ENCODE measurements at regions not wholly inside any gene's neighbourhood (a gene's known extent, or its start where the extent isn't known, plus 50 kb on each side); places are given as distances from the start of the nearest gene placed in this dataset.

DNA sequence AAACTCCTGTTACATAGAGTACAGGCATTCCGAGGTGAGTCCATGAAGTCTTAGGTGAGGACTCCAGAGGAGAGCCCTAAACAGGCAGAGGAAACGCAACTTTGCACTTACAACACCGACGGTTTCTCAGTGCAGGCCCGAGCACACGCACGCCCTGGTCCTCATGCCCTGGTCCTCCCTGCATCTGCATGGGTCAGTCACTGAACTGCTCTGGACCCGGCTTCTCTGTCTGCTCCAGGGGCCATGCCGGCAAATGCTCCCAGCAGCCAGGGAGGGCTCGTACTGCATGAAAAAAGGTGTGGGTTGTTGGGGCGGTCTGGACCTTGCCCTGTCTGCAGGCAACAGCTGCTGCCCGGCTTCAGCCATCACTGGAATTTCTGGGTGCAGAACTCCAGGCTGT, 317.3 kb upstream of the SHH start:
- H3K4me3 Mint-ChIP-seq, result no peak overlapping the region
- DNase-seq (no peak), ATAC-seq (replicated peaks) (no peak)
- no peaks in the 10 kb centered on the region for H3K36me3 Mint-ChIP-seq
- no peaks in the 10 kb centered on the region for H3K4me1 Mint-ChIP-seq
- peaks cover 0 to 5% of the 10 kb centered on the region in 2 donors for H3K27me3 Mint-ChIP-seq
- peaks cover 0 to 6% of the 10 kb centered on the region in 2 donors for H3K9me3 Mint-ChIP-seq
- no peak overlapping the region for H3K27ac Mint-ChIP-seq

DNA sequence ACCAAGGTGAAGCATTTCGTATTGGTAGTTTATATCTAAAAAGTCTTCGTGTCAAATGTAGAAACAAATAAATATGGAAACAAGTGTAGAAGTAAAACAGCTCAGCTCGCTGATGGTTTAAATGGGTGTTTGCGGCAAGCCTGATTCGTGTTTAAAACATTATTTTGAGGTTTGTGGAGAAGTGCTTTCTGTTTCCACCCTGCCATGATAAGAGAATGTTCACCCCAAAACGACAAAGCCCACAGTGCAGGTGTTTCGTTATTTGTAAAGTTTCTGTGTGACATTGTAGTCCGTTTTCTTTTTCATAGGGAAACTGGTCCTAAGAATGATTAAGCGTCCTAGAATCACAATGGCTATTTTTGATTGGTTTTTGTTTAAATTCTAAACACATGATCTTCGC, 316.2 kb upstream of the SHH start:
- Mint-ChIP-seq H3K4me3 (no peak overlapping the region), H3K27ac (no peak overlapping the region), H3K4me1 (no peaks in the 10 kb centered on the region), H3K27me3 (peaks cover 0 to 5% of the 10 kb centered on the region in 2 donors), H3K36me3 (no peaks in the 10 kb centered on the region), H3K9me3 (peaks cover 0 to 5% of the 10 kb centered on the region in 2 donors)
- no peak for DNase-seq
- ATAC-seq (replicated peaks), result no peak

DNA sequence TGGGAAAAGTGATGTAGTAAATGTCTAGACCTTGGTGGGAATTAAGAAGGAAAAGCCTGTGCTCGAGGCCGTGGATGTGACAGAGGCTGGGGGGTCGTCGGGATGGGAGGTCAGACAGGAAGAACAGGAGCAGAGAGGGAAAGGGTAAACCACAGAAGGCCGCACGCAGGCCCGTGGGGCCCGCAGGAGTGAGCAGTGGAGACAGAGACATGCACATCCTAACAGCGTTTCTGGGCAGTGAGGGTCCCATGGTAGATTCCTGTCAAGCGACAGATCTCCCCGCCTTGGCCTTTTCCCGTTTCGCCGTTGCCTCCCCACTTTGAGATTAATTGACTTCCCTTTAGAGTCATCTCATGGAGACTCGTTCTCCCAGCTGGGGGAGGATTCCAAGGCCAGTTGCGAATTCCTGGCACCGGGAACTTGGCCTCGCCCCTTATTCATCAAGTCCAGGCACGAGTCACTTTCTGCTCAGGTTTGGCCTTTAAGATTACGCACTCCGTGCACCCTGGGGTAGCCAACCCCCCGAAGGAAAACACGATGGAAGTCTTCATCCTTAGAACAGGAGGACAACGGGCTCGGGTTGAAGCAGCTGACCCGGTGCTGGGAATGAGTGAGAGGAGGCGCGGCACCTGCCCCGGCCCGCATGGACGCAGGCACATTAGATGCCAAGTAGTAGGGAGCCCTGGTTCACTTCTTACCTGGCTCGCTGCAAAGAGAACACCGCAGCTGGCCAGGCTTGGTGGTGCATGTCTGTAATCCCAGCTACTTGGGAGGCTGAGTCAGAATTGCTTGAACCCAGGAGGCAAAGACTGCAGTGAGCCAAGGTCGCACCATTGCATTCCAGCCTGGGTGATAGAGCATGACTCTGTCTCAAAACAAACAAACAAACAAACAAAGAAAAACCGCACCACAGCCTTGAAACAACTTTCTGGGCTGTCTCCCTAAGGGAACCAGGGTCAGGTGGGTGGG, 315.2 kb upstream of the SHH start:
- Mint-ChIP-seq H3K9me3 (peaks cover 2 to 3% of the 10 kb centered on the region in 2 donors), H3K36me3 (no peaks in the 10 kb centered on the region)

GRCh38 chr7:156125841-156126730, 313.8 kb upstream of the SHH start:
- ATAC-seq (replicated peaks) (no peak), DNase-seq (no peak)
- no peaks in the 10 kb centered on the region for H3K4me1 Mint-ChIP-seq
- peaks cover 2 to 6% of the 10 kb centered on the region in 2 donors for H3K9me3 Mint-ChIP-seq
- no peak overlapping the region for H3K27ac Mint-ChIP-seq
- no peaks in the 10 kb centered on the region for H3K36me3 Mint-ChIP-seq
- no peak overlapping the region for H3K4me3 Mint-ChIP-seq
- H3K27me3 Mint-ChIP-seq, result peaks cover 0 to 5% of the 10 kb centered on the region in 2 donors

More for the DNA sequence above, 315.2 kb upstream of the SHH start:
- peaks cover 0 to 5% of the 10 kb centered on the region in 2 donors for H3K27me3 Mint-ChIP-seq
- H3K4me3 Mint-ChIP-seq, result no peak overlapping the region
- DNase-seq (no peak), ATAC-seq (replicated peaks) (no peak)
- no peak overlapping the region for H3K27ac Mint-ChIP-seq
- H3K4me1 Mint-ChIP-seq, result no peaks in the 10 kb centered on the region

- DNase-seq (no peak), ATAC-seq (replicated peaks) (no peak)
- H3K9me3 Mint-ChIP-seq, result peaks cover 0 to 6% of the 10 kb centered on the region in 2 donors
- H3K27ac Mint-ChIP-seq, result no peak overlapping the region
- H3K4me1 Mint-ChIP-seq, result no peaks in the 10 kb centered on the region
- no peaks in the 10 kb centered on the region for H3K36me3 Mint-ChIP-seq
- H3K4me3 Mint-ChIP-seq, result no peak overlapping the region
- peaks cover 0 to 11% of the 10 kb centered on the region in 2 donors for H3K27me3 Mint-ChIP-seq
Measured at GRCh38 chr7:156124356-156124755, 312.1 kb upstream of the SHH start.

DNA sequence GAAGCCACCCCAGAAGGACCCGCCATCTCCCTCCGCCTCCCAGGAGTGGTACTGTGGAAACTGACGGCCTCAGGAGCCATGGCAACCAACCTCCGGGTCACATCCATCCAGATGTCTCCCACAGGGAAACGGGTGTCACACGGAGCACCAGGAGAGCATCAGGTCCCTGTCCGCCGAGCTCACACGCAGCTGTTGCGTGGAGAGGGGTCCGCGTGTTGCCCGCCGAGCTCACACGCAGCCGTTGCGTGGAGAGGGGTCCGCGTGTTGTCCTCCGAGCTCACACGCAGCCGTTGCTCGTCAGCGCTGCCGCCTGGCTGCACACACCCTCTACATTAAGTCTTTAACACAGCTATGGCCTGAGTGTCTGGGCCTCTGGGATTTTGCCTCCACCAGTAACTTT, 311.1 kb upstream of the SHH start:
- no peak for DNase-seq
- H3K27me3 Mint-ChIP-seq, result peaks cover 0 to 11% of the 10 kb centered on the region in 2 donors
- no peak overlapping the region for H3K27ac Mint-ChIP-seq
- no peak overlapping the region for H3K4me3 Mint-ChIP-seq
- peaks cover 0 to 6% of the 10 kb centered on the region in 2 donors for H3K9me3 Mint-ChIP-seq
- no peaks in the 10 kb centered on the region for H3K36me3 Mint-ChIP-seq
- ATAC-seq (replicated peaks), result no peak
- no peaks in the 10 kb centered on the region for H3K4me1 Mint-ChIP-seq

DNA sequence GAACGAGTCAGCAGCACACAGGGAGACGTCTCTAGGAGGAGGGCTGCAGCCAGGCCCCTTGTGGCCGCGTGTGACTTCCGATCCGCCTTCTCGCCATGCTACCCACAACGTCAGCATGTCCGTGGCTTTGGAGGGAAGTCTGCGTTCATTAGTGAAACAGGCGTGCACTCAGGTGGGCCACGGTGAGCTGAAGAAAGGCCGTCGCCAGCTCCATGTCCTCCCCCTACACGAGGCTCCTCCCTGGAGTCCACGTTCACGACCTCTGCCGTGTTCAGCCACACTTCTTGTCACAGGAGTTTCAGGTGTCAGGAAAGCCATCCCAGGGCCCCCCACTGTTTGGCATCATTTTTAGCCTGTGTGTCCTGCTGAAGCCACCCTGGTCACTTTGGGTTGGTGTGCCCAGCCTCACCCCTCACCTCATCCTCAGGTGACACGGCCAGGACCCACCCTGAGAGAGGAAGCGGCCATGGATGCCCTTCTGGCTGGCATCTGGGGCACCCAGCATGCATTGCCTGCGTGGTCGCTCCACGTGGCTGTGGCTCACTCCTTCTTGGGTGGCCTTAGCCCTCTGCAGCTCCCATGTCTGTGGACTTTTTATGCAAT, 310.6 kb upstream of the SHH start:
- ATAC-seq (replicated peaks) (no peak), DNase-seq (no peak)
- H3K4me1 Mint-ChIP-seq, result no peaks in the 10 kb centered on the region
- no peak overlapping the region for H3K4me3 Mint-ChIP-seq
- peaks cover 0 to 6% of the 10 kb centered on the region in 2 donors for H3K9me3 Mint-ChIP-seq
- no peak overlapping the region for H3K27ac Mint-ChIP-seq
- H3K36me3 Mint-ChIP-seq, result no peaks in the 10 kb centered on the region
- H3K27me3 Mint-ChIP-seq, result peaks cover 0 to 11% of the 10 kb centered on the region in 2 donors

DNA sequence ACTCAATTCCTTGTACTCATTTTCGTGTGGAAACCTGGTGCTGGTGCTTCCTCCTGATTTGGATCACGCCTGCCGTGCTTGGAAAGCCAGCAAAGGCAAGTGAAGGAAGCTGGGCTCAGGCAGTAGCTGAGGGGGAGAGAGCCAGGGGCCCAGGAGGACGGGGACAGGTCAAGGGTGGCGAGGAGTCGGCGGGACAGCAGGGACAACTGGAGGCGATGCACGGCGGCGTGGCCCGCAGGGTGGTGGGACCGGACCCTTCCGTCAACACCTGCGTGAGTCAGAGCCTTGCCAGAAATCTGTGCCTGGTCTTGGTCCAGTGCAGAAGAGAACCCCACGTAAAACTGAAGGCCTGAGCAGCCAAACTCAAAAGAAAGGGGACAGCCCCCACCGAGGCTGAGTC, 309.7 kb upstream of the SHH start:
- DNase-seq (no peak), ATAC-seq (replicated peaks) (no peak)
- Mint-ChIP-seq H3K9me3 (peaks cover 0 to 6% of the 10 kb centered on the region in 2 donors), H3K4me1 (no peaks in the 10 kb centered on the region), H3K27ac (no peak overlapping the region), H3K27me3 (peaks cover 0 to 5% of the 10 kb centered on the region in 2 donors), H3K36me3 (no peaks in the 10 kb centered on the region), H3K4me3 (no peak overlapping the region)

- Mint-ChIP-seq H3K4me3 (no peak overlapping the region), H3K36me3 (no peaks in the 10 kb centered on the region), H3K9me3 (peaks cover 0 to 6% of the 10 kb centered on the region in 2 donors), H3K4me1 (no peaks in the 10 kb centered on the region), H3K27me3 (peaks cover 0 to 5% of the 10 kb centered on the region in 2 donors), H3K27ac (no peak overlapping the region)
- DNase-seq (no peak), ATAC-seq (replicated peaks) (no peak)
Measured at GRCh38 chr7:156121434-156121833, 309.2 kb upstream of the SHH start.

- Mint-ChIP-seq H3K9me3 (peaks cover 0 to 6% of the 10 kb centered on the region in 2 donors), H3K27me3 (peaks cover 0 to 5% of the 10 kb centered on the region in 2 donors), H3K36me3 (no peaks in the 10 kb centered on the region), H3K4me1 (no peaks in the 10 kb centered on the region), H3K4me3 (no peak overlapping the region), H3K27ac (no peak overlapping the region)
- ATAC-seq (replicated peaks) (no peak), DNase-seq (no peak)
Measured at GRCh38 chr7:156120552-156120951, 308.3 kb upstream of the SHH start.

GRCh38 chr7:156119771-156120170, 307.5 kb upstream of the SHH start:
- DNase-seq (no peak), ATAC-seq (replicated peaks) (no peak)
- H3K9me3 Mint-ChIP-seq, result peaks cover 0 to 6% of the 10 kb centered on the region in 2 donors
- H3K27ac Mint-ChIP-seq, result no peak overlapping the region
- H3K27me3 Mint-ChIP-seq, result peaks cover 0 to 5% of the 10 kb centered on the region in 2 donors
- H3K4me3 Mint-ChIP-seq, result no peak overlapping the region
- H3K36me3 Mint-ChIP-seq, result no peaks in the 10 kb centered on the region
- H3K4me1 Mint-ChIP-seq, result no peaks in the 10 kb centered on the region

GRCh38 chr7:156118248-156118645, 306.0 kb upstream of the SHH start:
- Mint-ChIP-seq H3K4me3 (no peak overlapping the region), H3K4me1 (no peaks in the 10 kb centered on the region), H3K27ac (no peak overlapping the region), H3K36me3 (no peaks in the 10 kb centered on the region), H3K27me3 (peaks cover 0 to 5% of the 10 kb centered on the region in 2 donors), H3K9me3 (peaks cover 0 to 4% of the 10 kb centered on the region in 2 donors)
- no peak for DNase-seq
- ATAC-seq (replicated peaks), result no peak

DNA sequence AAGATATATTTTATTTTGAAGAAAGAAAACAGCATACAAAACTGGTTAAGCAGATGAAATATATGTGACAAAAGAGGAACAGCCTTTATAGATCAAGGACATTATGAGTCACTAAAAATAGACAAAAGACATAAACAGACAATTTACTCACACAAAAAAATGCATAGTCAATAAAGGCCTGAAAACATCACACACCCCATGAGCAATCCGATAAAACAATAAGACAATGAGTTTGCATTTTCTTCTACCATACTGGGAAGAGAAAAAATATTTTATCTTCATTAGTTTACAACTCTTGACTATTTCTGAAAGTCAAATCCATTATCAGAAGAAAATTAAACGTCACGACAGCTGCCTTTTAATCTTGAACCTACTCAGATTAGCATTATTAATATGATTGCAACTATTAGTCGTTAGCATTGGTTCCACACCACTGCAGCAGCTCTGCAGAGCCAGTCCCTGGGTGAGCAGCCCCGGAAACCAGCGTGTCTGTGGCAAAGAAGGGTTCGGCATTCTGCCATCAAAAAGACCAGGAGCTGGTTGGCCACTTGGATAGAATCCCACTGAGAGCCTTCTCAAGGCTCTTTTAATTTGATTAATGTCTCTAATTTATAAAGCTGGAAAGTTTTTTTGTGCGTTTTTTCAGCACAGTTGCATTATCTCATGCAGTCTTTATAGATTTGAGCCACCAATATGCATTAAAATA, 305.4 kb upstream of the SHH start:
- Mint-ChIP-seq H3K4me3 (no peak overlapping the region), H3K36me3 (no peaks in the 10 kb centered on the region), H3K27ac (no peak overlapping the region), H3K9me3 (peaks cover 0 to 3% of the 10 kb centered on the region in 2 donors), H3K4me1 (no peaks in the 10 kb centered on the region), H3K27me3 (peaks cover 0 to 5% of the 10 kb centered on the region in 2 donors)
- DNase-seq, result no peak
- ATAC-seq (replicated peaks), result no peak
